ENCODE measurements at regions not wholly inside any gene's neighbourhood (a gene's known extent, or its start where the extent isn't known, plus 50 kb on each side); places are given as distances from the start of the nearest gene placed in this dataset.

DNA sequence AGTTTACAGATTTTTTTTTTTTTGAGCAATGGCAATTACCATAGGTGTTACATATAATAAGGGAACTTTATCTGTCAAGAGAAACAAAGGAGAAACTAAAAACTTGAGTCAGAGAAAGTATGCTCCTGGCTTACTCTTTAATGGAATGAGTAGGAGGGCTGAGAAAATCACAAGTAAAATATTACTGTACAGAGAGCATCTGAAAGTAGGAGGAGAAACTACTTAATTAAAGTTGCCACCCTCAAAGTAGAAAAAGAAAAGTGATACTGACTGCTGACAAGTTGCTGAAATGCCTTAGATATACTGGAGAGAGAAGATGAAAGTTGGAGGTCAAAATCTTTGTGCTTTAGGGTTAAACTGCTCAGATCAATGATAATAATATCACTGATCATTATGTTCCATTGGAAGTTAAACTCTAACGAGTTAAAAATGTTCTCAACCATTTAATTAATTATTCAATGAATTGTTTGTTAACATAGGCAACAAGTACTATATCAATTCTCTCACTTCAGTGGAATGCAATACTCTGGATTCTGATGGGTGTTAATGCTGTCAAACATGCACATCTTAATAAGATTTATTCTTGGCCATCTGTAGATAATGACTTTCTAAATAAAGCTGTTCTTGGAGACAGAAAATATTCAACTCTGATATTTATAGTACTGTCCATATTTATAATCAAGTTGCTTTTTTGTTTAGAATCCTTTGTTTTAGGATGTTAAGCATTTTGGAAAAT, 61.2 kb upstream of the CAMK2D start:
- WGBS, 3 donors: 38 to 44% (median 44%) methylated on average over 1 of the region's 1 CpG
- FAIRE-seq: no peak

DNA sequence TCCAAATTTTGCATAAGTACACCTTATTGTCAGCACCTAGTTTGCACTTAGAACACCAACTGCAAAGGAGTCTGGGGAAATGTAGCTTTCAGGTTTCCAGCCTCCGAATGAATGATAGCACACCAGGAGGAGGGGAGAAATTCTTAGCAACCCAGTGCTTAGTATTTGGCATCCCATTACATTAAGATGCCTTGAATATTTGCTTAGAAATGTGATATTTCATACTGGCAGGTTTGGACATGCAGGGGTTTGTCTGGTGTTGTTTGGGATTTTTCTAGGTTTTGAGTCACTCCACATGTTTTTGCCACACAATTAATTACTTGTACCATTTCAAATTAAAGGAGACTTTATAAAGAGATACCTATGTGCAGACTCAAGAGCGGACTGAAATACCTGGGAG, 60.3 kb upstream of the CAMK2D start:
- no peak overlapping the region for H3K4me3 ChIP-seq (ENCODE audit: low read depth in 1 of 3, low read length in 3 of 3)
- no peak for FAIRE-seq
- WGBS, 3 donors: 92 to 96% (median 96%) methylated on average over 2 of the region's 2 CpGs

More for the DNA sequence above, 61.2 kb upstream of the CAMK2D start:
- peaks cover 0 to 2% (median 0%) of the 10 kb centered on the region in 3 donors for H3K4me1 ChIP-seq (ENCODE audit: control insufficient read depth in 3 of 3, insufficient read depth in 2 of 3, low read depth in 1 of 3, low read length in 2 of 3)
- no peaks in the 10 kb centered on the region for H3K36me3 ChIP-seq (ENCODE audit: control insufficient read depth in 3 of 3, insufficient read depth in 2 of 3, low read depth in 1 of 3, low read length in 3 of 3)
- H3K27me3 ChIP-seq (ENCODE audit: control insufficient read depth in 3 of 3, insufficient read depth in 3 of 3, low read length in 3 of 3): no peaks in the 10 kb centered on the region
- H3K27ac ChIP-seq (ENCODE audit: low read depth in 1 of 3, low read length in 2 of 3): no peak overlapping the region
- no peak overlapping the region for H3K4me3 ChIP-seq (ENCODE audit: low read depth in 1 of 3, low read length in 3 of 3)
- no peaks in the 10 kb centered on the region for H3K9me3 ChIP-seq (ENCODE audit: control insufficient read depth in 2 of 2, insufficient read depth in 1 of 2, low read depth in 1 of 2, low read length in 1 of 2)
- DNase-seq: no peak

DNA sequence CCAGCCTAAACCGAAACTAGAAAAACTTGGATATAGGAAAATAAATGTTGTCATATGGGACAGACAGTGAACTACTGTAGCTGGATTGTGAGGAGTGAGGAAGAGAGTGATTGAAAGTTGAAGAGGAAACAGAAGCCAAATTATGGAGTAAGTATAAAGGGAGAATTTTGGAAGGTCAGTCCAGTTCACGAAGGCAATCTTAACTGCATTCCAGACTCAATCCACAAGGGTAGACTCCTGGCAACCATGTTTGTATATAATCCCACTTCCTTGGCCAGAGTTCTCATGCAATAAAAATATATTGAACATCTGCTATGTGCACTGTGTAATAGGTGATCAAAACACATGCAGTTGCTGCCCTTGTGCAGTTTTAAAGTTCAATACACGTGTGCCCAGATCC, 58.6 kb upstream of the CAMK2D start:
- FAIRE-seq (no peak), DNase-seq (peak in 1 of 2 donors; percentile 9)
- Histone ChIP-seq H3K27ac (ENCODE audit: low read depth in 1 of 3, low read length in 2 of 3) (no peak overlapping the region), H3K27me3 (ENCODE audit: control insufficient read depth in 3 of 3, insufficient read depth in 3 of 3, low read length in 3 of 3) (no peaks in the 10 kb centered on the region), H3K36me3 (ENCODE audit: control insufficient read depth in 3 of 3, insufficient read depth in 2 of 3, low read depth in 1 of 3, low read length in 3 of 3) (no peaks in the 10 kb centered on the region), H3K9me3 (ENCODE audit: control insufficient read depth in 2 of 2, insufficient read depth in 1 of 2, low read depth in 1 of 2, low read length in 1 of 2) (no peaks in the 10 kb centered on the region), H3K4me3 (ENCODE audit: low read depth in 1 of 3, low read length in 3 of 3) (no peak overlapping the region), H3K4me1 (ENCODE audit: control insufficient read depth in 3 of 3, insufficient read depth in 2 of 3, low read depth in 1 of 3, low read length in 2 of 3) (peaks cover 0 to 2% (median 0%) of the 10 kb centered on the region in 3 donors)
- 8 to 48% (median 28%) methylated on average over 3 of the region's 3 CpGs for WGBS, 3 donors

More for the DNA sequence above, 60.3 kb upstream of the CAMK2D start:
- Histone ChIP-seq H3K4me1 (ENCODE audit: control insufficient read depth in 3 of 3, insufficient read depth in 2 of 3, low read depth in 1 of 3, low read length in 2 of 3) (peaks cover 0 to 2% (median 0%) of the 10 kb centered on the region in 3 donors), H3K27ac (ENCODE audit: low read depth in 1 of 3, low read length in 2 of 3) (no peak overlapping the region), H3K27me3 (ENCODE audit: control insufficient read depth in 3 of 3, insufficient read depth in 3 of 3, low read length in 3 of 3) (no peaks in the 10 kb centered on the region), H3K36me3 (ENCODE audit: control insufficient read depth in 3 of 3, insufficient read depth in 2 of 3, low read depth in 1 of 3, low read length in 3 of 3) (no peaks in the 10 kb centered on the region), H3K9me3 (ENCODE audit: control insufficient read depth in 2 of 2, insufficient read depth in 1 of 2, low read depth in 1 of 2, low read length in 1 of 2) (no peaks in the 10 kb centered on the region)
- no peak for DNase-seq

DNA sequence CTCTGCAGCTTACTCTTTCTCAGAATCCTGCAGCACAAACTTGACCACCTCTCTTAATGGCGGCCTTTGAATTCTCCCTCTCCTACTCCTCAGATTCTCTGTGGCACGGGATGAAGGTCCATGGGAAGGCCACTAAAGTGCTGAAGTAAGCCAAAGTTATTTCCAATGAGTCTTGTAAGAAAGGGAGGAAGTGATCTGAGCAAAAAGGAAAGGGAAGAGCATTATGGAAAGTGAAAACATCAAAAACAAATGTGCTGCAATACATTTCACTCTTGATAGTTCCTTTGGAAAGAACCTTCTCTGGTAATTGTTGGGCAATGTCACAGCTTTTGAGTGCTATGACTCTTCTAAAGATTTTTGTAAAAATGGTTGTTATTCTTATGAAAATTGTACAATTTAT, 54.3 kb upstream of the CAMK2D start:
- Histone ChIP-seq H3K27me3 (ENCODE audit: control insufficient read depth in 3 of 3, insufficient read depth in 3 of 3, low read length in 3 of 3) (no peaks in the 10 kb centered on the region), H3K4me3 (ENCODE audit: low read depth in 1 of 3, low read length in 3 of 3) (no peak overlapping the region), H3K36me3 (ENCODE audit: control insufficient read depth in 3 of 3, insufficient read depth in 2 of 3, low read depth in 1 of 3, low read length in 3 of 3) (no peaks in the 10 kb centered on the region), H3K9me3 (ENCODE audit: control insufficient read depth in 2 of 2, insufficient read depth in 1 of 2, low read depth in 1 of 2, low read length in 1 of 2) (no peaks in the 10 kb centered on the region), H3K27ac (ENCODE audit: low read depth in 1 of 3, low read length in 2 of 3) (no peak overlapping the region), H3K4me1 (ENCODE audit: control insufficient read depth in 3 of 3, insufficient read depth in 2 of 3, low read depth in 1 of 3, low read length in 2 of 3) (no peaks in the 10 kb centered on the region)
- WGBS, 3 donors: 80 to 83% (median 82%) methylated on average over 2 of the region's 2 CpGs
- FAIRE-seq: no peak
- DNase-seq: no peak

DNA sequence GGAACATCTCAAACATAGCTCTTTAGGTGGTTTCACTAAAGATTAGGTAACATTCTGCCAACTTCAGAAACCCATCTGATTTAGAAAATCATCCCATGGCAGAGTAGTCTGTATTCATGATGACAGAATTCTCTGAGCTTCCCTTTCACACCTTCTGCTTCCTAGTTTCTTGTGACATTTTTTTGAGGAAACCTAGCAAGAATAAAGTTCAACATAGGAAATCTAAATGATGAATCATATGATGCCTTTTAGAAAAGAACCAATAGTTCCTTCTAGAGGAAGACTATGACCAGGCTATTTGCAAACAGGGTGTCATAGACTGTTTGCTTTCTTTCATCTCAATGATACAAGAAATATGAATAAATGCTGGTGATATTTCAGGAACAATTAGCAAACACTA, 49.8 kb upstream of the CAMK2D start:
- no peaks in the 10 kb centered on the region for H3K27me3 ChIP-seq (ENCODE audit: control insufficient read depth in 3 of 3, insufficient read depth in 3 of 3, low read length in 3 of 3)
- no peaks in the 10 kb centered on the region for H3K9me3 ChIP-seq (ENCODE audit: control insufficient read depth in 2 of 2, insufficient read depth in 1 of 2, low read depth in 1 of 2, low read length in 1 of 2)
- no peak for FAIRE-seq
- no peaks in the 10 kb centered on the region for H3K36me3 ChIP-seq (ENCODE audit: control insufficient read depth in 3 of 3, insufficient read depth in 2 of 3, low read depth in 1 of 3, low read length in 3 of 3)
- no peaks in the 10 kb centered on the region for H3K4me1 ChIP-seq (ENCODE audit: control insufficient read depth in 3 of 3, insufficient read depth in 2 of 3, low read depth in 1 of 3, low read length in 2 of 3)
- no peak overlapping the region for H3K27ac ChIP-seq (ENCODE audit: low read depth in 1 of 3, low read length in 2 of 3)
- no peak overlapping the region for H3K4me3 ChIP-seq (ENCODE audit: low read depth in 1 of 3, low read length in 3 of 3)
- no peak for DNase-seq

All from small intestine (tissue), 7 donors.